NCI-H774 (cell line): ENCODE measurements at regions not wholly inside any gene's neighbourhood (a gene's known extent, or its start where the extent isn't known, plus 50 kb on each side); places are given as distances from the start of the nearest gene placed in this dataset.
"Not testable (repeated sequence)": the region's sequence is repeated elsewhere in the genome, so short reads cannot be mapped to it uniquely, and the experiment has no call there.

Experiments
- DNase-seq: peaks from one replicate; lab custom pipeline; 2025; lab: John Stamatoyannopoulos, UW

DNA sequence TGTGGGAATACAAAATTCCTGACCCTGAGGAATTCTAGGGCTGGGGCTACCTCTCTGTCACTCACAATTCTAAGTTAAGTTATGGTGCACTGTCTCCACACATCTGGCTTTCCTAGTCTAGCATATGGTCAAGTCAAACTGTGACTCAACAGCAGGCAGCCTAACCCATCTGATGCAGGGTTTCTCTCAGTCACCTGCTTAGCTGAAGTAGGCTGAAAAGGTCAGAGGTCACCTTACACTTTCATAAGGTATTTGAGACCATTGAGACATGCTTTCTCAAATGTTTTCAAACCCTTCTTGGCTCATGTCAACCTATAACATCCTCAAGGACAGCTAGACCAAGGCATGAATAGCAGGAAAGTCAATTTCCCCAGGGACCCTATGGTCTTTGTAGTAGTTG is 196.5 kb upstream of the STK26 start:
- DNase-seq: no peak

GRCh38 chrX:131827935-131828334 is 195.2 kb upstream of the STK26 start:
- no peak for DNase-seq

DNA sequence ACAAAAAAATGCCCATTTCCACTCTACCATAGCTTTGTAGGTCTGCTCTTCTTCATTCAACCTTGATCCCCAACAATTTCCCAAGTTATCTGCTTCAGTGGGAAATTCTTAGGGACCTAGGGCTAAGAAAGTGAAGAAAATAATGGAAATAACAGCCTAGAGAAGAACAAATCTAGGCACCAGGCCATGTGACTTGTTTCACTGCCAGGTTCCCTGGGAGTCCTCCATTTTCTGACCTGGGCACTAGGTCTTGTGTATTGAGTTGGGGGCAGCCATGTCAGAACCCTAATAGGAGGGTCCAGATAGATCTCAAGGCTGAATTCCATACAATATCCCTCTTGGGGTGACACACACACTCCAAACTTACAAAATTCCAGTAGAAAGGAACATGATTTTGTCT is 194.6 kb upstream of the STK26 start:
- DNase-seq: no peak

DNA sequence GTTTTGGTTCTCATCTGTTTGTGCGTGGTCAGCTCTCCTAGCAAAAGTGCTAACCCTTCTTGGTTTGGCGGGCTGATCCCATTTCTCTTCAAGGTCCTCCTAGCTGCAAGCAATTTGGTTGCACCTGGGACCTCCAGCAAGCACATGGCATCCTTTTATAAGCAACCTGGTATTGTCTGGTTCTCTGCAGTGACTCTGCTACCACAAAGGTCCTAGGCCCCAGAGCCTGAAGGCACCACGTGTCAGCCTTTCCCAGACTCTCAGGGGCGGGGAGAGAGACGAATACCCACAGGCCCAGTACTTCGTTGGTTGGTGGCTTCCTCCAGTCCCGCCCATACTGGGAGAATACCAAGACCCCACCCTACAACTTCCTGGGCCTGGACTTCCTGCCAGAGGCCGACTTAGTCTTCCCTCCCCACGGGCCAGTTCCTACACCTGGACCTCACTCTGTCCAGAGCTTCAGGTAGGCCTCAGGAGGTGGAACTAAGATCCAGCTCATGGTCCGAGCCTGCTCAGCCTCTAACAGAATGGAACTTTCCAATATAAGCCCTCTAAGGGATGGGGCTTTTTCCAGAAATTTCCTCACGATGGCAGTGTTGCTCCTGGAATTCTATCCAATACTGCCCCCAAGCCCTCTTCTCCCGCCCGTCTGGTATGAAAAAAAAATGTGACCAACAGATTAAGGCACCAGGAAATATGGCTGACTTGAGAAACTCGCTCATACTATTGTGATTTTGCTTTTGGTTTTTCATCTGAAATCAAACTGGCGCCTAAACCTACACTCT is 192.5 kb upstream of the STK26 start:
- DNase-seq: no peak

DNA sequence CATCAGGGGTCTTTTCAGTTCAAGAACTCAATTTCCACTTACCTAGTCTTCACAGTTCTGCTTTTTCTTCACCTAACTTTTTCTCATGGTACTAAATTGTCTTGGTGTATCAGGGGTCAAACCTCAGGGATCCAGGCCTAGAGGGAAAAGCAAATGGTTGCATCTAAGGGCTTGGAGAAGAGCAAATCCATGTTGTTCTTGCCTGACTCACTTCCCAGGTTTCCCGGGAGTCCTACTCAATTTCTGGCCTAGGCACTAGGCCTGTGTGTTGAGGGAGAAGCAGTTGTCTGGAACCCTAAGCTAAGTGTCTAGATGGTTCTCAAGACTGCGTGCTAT is 191.9 kb upstream of the STK26 start:
- DNase-seq: no peak

DNA sequence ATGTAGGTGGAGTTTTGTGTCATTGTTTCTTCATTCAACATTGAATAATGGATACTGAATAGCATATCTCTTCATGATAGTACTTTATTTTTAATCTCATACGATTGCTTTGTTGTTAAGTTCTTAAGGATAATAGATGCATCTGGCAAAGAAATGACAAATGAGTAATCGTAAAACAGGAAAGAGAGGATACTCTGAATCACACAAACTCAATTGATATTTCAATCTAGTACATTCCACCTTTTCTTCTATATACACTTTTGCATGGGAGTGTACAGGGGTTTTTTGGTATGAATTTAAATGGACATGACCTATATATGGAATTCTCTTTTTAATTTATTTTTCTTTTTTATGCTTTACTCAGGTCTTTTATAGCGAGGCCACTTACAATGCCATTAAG is 186.9 kb upstream of the STK26 start:
- DNase-seq: no peak

- no peak for DNase-seq
These were observed 185.8 kb upstream of the STK26 start for GRCh38 chrX:131837325-131837724.

- no peak for DNase-seq
These were observed 182.2 kb upstream of the STK26 start for GRCh38 chrX:131840799-131841495.

GRCh38 chrX:131841496-131842437 is 181.3 kb upstream of the STK26 start:
- DNase-seq: peak; percentile 43

GRCh38 chrX:131843987-131844386 is 179.1 kb upstream of the STK26 start:
- no peak for DNase-seq

DNA sequence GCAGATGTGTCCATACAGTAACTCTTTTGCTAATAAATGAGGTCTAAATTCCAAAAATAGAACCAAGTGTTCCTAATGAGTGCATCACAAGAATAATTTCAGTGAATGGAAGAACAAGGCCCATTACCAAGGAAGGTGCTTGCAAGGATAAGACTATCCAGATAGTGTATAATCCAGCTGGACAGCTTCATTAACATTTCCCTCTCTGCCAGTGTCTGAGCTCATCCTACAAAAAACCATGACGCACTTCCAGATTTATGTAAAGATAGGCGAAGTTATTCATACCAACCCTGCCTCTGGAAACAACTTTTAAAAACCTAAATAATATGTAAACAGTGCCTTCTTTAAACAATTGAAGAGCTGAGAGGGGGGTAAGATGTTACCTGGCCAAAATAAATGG is 177.9 kb upstream of the STK26 start:
- DNase-seq: no peak

DNA sequence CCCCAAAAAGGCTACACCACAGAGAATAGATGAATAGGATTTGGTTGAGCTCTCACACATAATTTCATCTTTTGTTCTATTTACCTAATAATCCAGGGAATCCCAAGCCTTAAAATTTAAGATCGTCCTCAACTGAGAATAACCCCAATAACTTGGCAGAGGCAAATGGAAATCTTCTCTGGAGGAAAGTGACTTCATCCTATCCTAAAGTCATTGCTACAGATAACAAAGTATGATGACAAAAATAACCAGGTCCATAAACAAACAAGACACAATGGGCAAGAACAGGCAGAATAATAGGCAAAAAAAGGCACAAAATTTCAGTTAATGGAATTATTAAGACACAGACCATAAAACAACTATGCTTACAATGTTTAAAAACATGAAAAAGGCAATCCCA is 177.3 kb upstream of the STK26 start:
- no peak for DNase-seq

DNA sequence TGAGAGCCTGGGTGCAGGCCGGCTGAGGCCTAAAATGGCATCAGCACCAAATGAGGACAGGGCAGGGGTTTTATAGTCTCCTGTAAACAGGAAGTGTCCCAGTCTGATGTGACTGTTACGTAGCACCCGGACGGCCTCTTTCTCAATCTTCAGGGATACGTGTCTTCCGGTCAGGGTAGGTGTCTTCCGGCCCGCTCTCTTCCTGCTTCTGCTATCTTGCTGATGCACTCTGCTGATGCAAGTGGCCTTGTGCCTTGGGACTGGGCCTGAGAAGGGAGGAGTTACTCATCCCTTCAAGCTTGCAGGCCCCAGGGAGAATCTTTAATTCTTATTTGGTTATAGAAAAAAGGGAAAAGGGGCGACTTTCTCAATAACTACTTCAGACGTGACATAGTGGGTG is 172.1 kb upstream of the STK26 start:
- DNase-seq: not testable (repeated sequence)

DNA sequence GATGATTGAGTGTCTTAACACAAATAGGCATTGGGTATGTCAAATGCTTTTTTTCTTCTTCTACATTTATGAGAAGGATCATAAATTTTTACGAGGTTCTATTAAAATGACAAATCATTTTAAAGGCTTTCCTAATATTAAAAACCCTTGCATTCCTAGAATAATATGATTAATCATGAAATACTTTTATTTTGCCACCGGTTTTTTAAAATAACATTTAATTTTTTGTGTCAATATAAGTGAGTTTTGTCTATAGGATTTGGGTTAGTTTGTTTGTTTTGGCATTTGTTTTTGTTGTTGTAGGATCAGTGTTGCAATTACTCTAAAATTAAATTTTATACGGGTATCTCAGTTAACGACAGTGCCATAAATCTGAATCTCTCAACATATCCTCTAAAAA is 169.7 kb upstream of the STK26 start:
- no peak for DNase-seq

GRCh38 chrX:131854581-131854980 is 168.5 kb upstream of the STK26 start:
- no peak for DNase-seq

DNA sequence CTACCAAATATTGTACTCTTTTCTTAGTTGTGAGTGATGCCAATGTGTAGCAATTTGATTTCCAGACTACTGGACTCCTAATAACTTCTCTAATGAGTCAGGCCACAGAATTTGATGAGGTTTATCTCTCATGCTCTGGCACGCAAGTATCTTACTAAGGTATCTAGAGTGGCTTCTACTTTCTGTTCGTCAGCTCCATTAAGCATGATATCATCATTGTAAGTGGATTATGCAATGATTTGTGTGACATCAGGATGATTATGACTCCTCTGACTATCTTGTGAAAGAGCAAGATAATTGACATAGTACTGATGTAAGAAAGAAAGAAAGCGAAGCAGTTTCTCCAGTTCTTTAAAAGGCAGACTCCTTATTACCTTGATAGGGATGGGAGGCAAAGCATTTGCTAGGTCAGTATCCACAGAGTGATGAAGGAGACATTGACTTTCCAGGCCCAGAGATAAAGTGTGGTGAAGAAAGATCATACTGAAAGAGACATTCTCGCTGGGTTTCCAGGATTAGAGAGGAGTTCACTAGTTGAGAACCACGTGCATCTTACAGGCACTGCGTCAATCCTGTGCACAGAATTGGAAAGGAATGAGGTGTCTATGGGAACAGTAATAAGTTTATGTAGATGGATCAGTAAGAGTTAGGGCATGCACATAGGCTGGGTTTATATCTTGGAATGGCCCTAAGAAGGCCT is 161.9 kb upstream of the STK26 start:
- DNase-seq: no peak

DNA sequence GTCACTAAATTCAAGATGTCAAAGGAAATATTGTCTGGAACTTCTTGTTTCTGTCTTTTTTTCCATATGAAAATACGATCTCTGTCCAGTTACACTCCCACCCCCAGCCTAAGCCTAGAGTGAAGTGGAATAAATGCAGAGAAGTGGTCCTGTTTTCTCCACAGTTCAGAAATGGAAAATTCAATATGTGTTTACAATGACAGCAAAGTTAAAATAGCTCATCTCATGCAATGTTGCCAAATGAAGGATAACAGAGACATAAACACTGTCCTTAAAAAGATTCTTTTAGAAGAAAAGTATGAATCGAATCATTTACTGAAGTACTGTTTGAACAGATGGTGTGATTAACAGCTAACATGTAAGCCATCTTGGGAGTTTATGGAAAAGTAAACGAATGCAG is 160.8 kb upstream of the STK26 start:
- no peak for DNase-seq

DNA sequence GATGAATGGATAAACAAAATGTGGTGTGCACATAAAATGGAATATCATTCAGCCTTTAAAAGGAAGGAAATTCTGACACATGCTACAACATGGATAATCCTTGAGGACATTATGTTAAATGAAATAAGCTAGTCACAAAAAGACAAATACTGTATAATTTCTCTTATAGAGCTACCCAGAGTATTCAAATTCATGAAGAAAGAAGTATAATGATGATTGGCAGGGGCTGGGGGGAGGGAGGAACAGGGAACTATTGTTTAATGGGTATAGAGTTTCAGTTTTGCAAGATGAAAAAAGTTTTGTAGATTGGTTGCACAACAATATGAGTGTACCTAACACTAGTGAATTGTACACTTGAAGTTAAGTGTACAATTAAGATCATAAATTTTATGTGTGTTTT is 153.9 kb upstream of the STK26 start:
- no peak for DNase-seq

- DNase-seq: no peak
These were observed 148.8 kb upstream of the STK26 start for GRCh38 chrX:131874300-131874699.

DNA sequence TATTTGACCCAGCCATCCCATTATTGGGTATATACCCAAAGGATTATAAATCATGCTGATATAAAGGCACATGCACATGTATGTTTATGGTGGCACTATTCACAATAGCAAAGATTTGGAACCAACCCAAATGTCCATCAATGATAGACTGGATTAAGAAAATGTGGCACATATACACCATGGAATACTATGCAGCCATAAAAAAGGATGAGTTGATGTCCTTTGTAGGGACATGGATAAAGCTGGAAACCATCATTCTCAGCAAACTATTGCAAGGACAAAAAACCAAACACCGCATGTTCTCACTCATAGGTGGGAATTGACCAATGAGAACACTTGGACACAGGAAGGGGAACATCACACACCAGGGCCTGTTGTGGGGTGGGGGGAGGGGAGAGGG is 147.3 kb upstream of the STK26 start:
- not testable (repeated sequence) for DNase-seq

GRCh38 chrX:131881194-131881593 is 141.9 kb upstream of the STK26 start:
- DNase-seq: no peak

DNA sequence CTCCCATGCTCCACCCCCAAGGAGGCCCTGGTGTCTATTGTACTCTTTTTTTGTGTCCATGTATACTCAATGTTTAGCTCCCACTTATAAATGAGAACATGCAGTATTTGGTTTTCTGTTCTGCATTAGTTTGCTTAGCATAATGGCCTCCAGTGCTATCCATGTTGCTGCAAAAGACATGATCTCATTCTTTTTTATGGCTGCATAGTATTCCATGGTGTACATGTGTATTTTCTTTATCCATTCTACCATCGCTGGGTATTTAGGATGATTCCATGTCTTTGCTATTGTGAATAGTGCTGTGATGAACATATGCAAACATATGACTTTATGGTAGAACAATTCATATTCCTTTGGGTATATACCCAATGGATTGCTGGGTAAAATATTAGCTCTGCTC is 138.1 kb upstream of the STK26 start:
- not testable (repeated sequence) for DNase-seq
